Stimulated activated CD4-positive, alpha-beta T cell treated with anti-CD3 and anti-CD28 coated beads, TNF-alpha, amount 100 ng/mL, for 24 hours (primary cell): ENCODE measurements at regions not wholly inside any gene's neighbourhood (a gene's known extent, or its start where the extent isn't known, plus 50 kb on each side); places are given as distances from the start of the nearest gene placed in this dataset.
A peak's percentile ranks its signal among the peaks of the same experiment; 100 is the strongest.
"Not testable (repeated sequence)": the region's sequence is repeated elsewhere in the genome, so short reads cannot be mapped to it uniquely, and the experiment has no call there.

Experiments used
- DNase-seq, 3 experiments: peaks; one replicate each; pipeline ENCODE4 v3.0.0-alpha.2; 2020; ENCODE audit warnings: low read depth in 3 of 3

GRCh38 chr6:27742833-27743573 is 169.2 kb downstream of the OR2B2 start:
- DNase-seq = no peak

DNA sequence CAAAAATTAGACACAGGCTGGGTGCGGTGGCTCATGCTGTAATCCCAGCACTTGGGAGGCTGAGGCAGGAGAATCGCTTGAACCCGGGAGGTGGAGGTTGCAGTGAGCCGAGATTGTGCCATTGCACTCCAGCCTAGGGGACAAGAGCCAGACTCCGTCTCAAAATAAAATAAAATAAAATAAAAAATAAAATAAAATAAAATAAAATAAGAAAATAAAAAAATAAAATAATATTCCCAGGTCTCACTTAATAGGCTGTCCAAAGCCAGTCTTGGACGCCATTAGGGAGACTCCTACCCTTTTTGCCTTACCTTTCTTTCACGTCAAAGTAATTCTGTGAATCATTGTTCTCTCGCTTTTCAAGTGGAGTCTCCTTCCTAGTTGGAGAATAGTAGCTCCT is 172.3 kb downstream of the OR2B2 start:
- not testable (repeated sequence) for DNase-seq

GRCh38 chr6:27736686-27737085 is 175.5 kb downstream of the OR2B2 start:
- no peak for DNase-seq

DNA sequence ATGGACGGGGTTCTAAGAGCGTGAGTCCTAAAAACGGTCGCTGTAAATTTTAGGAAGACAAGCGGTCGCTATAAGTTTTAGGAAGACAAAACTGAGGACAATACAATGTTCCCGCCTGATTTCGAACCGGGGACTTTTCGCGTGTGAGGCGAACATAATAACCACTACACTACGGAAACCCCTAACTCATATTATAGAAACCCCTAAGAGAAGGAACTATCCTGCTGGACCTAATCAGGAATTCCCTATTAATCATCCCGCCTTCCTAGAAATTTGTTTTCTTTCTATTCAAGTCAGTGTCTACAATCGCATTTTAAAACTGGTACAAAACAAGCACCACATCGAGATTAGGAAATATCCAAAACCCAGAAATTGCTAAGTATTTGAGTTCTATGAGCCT is 183.8 kb downstream of the OR2B2 start:
- DNase-seq = no peak

DNA sequence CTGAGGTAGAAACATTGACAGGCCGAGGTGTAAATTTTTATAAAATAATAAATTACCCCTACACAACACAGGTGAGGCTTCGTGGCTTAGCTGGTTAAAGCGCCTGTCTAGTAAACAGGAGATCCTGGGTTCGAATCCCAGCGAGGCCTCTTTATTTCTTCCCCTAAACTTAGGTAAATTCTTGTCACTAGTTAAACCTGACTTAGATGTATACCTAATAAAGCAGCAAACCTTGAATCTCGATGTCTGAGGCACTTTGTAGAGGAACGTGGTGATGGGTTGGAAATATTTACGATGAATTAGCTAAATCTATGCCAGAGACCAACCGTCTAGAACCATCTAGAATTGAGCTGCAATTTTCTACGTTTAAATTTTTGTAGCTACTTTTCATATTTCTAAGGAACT is 185.6 kb downstream of the OR2B2 start:
- no peak for DNase-seq

DNA sequence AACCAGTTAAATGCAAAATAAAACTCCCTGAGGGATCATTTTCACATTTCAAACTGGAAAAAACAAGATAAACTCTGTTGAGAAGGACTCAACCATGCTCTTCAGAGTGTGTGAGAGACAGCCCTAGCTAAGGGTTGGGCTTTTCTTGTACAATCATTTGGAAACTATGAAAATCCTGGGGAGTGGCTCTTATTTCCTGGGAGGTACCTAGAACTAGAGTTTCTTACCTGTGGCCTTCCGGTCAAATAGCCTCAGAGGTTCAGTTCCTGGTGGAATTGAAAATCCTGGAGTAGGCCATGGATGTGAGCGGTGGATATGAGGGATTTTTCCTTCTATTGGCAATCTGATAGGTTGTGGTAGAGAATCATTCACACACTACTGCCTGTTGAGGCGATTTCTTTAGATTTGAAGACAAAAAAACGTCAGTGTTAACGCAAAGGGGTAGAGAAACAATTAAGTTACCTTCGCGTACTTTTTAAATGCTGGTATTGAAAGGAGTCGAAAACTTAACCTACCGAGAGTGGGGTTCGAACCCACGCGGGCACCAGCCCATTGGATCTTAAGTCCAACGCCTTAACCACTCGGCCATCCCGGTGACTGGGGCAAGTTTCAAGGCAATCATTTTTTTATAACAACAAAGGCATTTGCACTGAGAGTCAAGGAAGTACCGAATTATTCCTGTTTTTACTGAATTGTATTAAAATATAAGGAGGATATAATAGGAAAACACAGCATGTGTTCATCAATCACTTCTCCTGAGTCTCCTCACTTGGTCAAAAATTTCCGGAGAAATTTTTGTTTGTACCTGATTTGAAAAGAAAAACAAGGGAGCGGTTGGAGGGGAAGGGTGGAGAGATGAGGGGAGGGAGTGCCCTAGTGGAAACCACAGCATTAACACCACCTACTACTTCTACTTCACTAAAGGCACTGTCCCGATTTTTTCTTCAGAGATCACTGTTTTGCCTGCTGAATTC is 191.3 kb downstream of the OR2B2 start:
- peak in 1 of 3 experiments; percentile 13 for DNase-seq

DNA sequence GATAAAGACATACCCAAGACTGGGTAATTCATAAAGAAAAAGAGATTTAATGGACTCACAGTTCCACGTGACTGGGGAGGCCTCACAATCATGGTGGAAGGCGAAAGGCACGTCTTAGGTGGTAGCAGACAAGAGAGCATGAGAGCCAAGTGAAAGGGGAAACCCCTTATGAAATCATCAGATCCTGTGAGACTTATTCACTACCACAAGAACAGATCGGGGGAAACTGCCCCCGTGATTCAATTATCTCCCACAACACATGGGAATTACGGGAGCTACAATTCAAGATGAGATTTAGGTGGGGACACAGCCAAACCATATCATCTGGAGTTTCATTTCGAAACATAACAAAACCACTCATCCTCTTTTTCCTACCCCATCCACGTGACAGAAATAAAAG is 193.2 kb downstream of the OR2B2 start:
- peak in 1 of 3 experiments; percentile 12 for DNase-seq

GRCh38 chr6:27706431-27706830 is 205.8 kb downstream of the OR2B2 start:
- DNase-seq = no peak

DNA sequence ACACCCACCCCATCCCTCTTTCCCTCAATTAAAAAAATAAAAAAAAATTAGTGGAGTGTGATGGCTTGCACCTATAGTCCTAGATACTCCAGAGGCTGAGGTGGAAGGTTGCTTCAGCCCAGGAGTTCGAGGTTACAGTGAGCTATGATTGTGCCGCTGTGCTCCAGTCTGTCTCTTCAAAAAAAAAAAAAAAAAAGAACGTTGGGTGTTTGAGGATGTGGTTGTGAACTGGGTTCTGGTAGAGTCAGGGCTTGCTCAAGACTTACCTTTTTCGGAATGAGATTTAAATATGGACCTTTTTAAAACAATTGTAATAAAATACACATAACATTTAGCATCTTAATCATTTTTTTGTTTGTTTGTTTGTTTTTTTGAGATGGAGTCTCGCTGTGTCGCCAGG is 211.9 kb downstream of the OR2B2 start:
- no peak for DNase-seq

DNA sequence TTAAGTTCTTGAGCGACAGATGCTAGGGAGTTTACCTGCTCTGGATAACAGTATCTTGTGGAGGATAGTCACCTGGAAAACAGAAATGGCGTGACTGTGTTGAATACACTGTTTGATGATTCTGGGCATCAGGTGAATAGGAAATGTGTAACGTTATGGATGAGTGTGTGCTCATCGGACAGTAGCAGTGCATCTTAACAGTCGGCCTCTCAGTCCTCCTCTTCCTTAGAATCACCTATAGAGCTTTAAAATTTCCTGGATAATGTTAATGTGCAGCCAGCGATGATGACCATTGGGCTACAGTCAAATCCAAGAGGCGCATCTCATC is 217.7 kb downstream of the OR2B2 start:
- no peak for DNase-seq

DNA sequence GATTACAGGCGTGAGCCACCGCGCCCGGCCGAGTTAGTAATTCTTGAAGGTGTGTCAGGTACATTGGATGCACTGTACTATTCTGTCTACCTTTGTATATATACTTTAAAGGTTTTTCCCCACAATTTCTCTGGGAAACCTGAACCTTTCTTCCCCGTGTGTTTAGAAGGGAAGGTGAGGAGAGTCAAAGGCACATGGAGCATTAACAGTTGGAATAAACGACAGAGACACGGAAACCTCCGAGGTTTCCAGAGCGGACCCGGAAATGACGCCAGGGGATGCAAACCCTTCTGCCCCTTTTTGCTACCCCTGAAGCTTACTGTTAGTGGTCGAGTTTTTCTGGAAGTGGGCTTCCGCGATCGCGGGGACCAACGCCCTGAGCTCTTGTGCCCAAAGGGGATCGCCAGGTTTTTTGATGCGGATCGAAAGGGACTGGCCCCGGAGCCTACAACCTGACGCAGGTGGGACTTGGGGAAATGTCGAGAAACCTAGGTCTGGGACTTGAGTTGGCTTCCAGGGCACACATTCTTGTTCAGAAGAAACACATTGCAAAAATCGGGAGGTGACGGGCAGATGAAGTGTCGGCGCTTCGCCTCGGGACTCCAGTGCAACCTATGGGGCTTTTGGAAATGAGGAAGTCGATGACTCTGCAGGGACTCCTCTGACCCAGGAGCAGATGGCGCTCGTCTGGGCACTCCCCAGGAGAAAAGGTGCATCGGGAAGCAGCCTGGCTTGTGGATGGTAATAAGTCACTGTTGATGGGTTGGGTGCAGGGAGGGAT is 218.2 kb downstream of the OR2B2 start:
- peak in 1 of 3 experiments; percentile 25 for DNase-seq

DNA sequence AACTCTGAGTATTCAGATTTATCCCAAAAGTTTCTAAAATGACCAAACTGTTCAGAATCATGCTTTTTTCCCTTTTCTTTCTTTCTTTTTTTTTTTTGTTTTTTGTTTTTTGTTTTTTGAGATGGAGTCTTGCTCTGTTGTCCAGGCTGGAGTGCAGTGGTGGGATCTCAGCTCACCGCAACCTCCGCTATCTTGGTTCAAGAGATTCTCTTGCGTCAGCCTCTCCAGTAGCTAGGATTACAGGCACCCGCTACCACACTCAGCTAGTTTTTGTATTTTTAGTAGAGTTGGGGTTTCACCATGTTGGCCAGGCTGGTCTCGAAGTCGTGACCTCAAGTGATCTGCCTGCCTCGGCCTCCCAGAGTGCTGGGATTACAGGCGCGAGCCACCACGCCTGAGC is 219.2 kb upstream of the ZNF184 start:
- DNase-seq = not testable (repeated sequence)

DNA sequence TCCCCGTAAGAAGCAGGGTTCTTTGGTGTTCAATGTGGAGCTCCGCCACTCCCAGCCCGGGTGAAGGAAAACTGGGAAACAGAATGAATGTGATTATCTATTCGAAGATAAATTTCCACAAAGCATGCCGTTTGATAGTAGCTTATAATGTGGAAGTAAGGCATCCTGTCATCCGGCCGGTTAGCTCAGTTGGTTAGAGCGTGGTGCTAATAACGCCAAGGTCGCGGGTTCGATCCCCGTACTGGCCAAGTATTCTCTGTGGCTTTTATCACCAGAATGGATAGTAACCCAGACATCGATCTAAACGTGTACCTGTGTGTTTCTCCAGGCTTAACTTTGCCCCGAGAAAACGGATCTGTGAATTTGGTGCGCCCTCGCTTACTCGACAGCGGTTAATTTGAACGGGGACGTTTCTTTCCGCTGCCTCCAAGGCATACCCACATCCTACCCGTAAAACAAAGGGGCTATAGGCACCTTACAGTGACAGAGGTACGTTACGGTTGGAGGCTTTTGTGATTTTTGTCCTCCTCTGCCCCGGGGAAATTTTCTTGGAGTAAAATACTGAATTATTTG is 215.2 kb upstream of the ZNF184 start:
- peak; percentile 75 to 82 (median 77) for DNase-seq

DNA sequence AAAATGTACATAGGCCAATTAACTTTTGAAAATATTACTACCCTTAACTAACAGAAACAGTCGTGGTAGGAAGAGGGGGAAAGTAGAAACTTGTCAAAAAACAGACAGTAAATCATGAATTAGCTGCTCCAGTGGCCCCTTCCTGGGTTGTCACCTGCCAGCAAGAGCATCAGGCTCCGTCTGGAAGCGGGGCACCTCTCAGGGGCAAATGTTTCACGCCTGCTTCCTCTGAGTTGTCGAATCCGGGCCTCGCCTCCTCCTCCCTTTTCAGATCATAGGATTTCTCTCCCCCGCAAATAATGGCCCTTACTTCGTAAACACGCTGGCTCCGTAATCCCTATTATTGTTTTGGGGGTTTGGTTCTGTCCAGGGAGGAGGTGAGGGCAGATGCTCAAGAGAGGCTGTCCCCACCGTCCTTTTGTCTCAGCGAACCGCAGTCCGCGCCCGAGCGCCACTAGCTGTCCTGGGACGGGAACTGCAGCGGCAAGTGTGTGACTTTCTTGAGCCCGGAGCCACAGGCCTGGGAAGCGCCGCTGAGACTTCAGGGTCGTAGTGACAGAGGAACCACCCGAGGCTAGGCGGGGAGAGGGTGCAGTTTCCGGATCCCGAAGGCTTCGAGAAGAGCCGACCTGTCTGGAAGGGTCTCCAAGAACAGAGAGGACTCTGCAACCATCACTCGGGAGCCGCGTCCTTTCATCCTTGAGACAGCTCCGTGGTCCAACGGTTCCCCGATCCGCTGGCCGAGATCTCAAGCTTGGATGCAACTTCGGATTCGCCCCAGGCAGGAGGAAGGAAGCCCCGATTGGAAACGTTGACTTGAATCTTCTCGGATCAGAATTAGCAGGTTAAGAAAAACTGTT is 214.5 kb upstream of the ZNF184 start:
- DNase-seq = peak; percentile 65 to 81 (median 67)

GRCh38 chr6:27685279-27685678 is 212.4 kb upstream of the ZNF184 start:
- DNase-seq = no peak

DNA sequence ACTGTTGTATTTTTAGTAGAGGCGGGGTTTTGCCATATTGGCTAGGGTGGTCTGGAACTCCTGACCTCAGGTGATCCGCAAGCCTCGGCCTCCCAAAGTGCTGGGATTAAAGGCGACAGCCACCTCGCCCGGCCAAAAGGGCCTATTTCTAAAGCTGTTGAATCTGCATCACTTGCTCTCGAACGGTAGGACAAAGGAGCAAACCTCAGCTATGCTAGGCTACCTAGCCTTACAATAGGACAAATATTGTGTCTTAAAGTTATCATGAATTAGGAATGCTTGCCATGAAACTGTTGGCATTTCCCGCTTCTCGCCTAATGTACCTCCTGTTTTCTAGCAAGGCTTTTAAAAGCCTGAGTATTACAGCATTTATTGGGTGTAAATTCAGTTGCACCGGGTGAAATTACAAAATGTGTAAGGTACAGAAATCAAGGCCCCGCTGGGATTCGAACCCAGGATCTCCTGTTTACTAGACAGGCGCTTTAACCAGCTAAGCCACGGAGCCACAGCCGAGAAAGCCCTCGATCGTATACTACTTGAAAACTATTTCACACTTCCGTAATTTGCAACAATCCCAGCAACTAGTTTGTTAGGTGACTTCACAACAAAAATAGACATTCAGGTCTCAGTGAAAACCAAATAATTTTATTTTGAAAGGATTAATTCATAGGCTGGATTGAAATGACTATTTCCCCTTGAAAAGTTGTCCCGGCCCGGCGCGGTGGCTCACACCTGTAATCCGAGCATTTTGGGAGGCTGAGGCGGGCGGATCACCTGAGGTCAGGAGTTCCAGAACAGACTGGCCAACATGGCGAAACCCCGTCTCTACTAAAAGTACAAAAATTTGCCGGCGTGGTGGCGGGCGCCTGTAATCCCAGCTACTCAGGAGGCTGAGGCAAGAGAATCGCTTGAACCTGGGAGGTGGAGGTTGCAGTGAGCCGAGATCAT is 211.6 kb upstream of the ZNF184 start:
- peak in 1 of 3 experiments; percentile 64 for DNase-seq

DNA sequence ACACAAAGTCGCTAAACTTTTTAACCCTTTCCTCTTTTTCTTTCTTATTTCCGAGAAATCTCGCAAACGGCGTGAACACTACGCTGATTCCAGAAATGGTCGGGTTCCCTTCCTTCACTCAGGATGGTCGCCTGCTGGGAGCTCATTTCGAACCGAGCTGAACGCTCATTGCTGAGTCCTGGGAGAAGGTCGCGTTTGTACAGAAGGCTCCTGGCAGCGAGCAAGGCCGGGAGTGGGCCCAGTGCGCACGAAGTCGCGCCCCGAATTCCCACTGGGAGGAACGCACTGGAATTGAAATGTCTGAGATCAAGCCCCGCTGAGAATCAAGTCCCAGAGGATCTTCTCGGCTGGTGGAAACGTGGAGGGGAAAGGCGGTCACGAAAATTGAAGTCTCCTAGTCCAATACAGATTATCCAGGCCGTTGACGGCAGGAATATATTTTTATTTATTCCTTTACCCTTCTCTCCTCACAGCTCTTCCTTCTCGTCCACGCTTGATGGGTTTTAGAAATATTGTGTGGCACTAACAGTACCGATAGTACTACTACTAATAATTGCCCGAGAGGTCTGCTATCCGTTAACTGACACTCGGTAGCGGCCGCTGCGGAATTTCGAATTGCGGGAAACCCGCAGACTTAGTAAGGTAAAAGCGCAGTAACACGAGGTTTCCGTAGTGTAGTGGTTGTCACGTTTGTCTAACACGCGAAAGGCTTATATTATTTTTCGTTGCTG is 207.2 kb upstream of the ZNF184 start:
- DNase-seq = no peak

DNA sequence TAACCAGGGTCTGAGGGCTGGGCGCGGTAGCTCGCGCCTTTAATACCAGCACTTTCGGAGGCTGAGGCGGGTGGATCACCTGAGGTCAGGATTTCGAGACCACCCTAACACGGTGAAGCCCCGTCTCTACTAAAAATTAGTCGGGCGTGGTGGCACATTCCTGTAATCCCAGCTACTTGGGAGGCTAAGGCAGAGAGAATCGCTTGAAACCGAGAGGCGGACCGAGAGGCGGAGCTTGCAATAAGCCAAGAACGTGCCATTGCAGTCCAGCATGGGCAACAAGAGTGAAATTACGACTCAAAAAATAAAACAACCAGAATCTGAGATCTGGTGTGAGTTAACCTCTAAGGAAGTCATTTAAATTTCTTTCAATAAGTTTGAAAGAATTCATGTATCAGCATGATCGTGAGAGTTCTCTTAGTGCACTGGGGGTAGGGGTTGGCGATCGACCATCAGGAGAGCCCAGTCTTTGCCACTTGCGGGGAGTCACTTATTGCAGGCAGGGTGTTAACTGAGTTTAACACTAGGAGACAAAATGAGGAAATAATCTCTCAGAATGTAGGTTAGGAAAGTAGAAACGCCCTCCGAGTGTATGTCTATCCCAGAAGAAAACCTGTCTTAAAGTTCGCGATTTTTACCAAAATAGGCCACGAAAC is 206.5 kb upstream of the ZNF184 start:
- DNase-seq = no peak
